ENCODE measurements at regions not wholly inside any gene's neighbourhood (a gene's known extent, or its start where the extent isn't known, plus 50 kb on each side); places are given as distances from the start of the nearest gene placed in this dataset.

DNA sequence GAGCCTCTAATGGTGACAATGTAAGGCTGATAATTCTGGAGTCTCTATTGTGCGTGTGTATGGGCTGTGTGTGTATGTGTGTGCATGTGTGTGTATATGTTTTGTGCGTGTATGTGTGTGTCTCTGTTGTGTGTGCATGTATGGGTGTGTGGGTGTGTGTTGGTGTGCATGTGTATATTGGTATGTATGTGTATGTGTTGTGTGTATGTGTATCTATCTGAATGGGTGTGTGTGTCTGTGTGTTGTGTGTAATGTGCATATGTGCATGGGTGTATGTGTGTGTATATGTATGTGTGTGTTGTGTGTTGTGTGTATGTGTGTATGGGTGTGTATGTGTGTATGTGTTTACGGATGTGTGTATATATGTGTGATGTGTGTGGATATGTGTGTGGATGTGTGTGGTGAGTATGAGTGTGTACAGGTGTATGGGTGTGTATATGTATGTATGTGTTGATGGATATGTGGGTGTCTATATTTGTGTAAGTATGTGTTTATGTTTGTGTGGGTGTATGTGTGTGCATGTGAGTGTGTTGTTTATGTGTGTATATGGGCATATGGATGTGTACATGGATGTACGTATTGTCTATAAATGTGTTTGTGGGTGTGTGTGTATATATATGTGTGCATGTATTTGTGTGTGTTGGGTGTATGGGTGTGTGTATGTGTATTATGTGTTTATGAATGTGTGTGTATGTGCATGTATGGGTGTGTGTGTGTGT, 366.7 kb downstream of the UQCRFS1 start:
- POLR2A ChIA-PET = no interaction called here
- no peak overlapping the region for H2AFZ ChIP-seq (ENCODE audit: low read depth, low read length)
- no peaks in the 10 kb centered on the region for H4K20me1 ChIP-seq (replicated peaks; ENCODE audit: control insufficient read depth, extremely low read depth, insufficient read depth, low read length)
- dilution Hi-C loops (cut with MboI; ENCODE audit: extremely low pct_ligation_motif_present, low sequenced_read_pairs) (no loop called here), intact Hi-C loops (cut with micrococcal nuclease) (no loop called here)
- BruUV-seq (replicated peaks) = no TSS peak
- no peaks in the 10 kb centered on the region for H3K4me1 ChIP-seq (ENCODE audit: control insufficient read depth, extremely low read depth, insufficient read depth, low read length)
- DNase-seq (ENCODE audit: low read depth, low spot score) (no peak), FAIRE-seq (no peak)
- H3K79me2 ChIP-seq (ENCODE audit: control insufficient read depth, insufficient read depth, low read length) = no peaks in the 10 kb centered on the region
- no peak overlapping the region for H3K27ac ChIP-seq (ENCODE audit: insufficient read depth, low read depth, low read length)
- no peaks in the 10 kb centered on the region for H3K9me1 ChIP-seq (replicated peaks; ENCODE audit: control insufficient read depth, extremely low read depth, insufficient read depth, low read length)
- no peaks in the 10 kb centered on the region for H3K27me3 ChIP-seq (ENCODE audit: control insufficient read depth in 2 of 2, insufficient read depth in 2 of 2, low read length in 2 of 2)
- no peak overlapping the region for H3K4me3 ChIP-seq (replicated peaks in 1 of 3; ENCODE audit: insufficient read depth in 1 of 3, low read depth in 1 of 3, low read length in 3 of 3)
- no peak overlapping the region for H3K9ac ChIP-seq (replicated peaks; ENCODE audit: extremely low read depth, insufficient read depth, low read length)
- no peak overlapping the region for H3K4me2 ChIP-seq (ENCODE audit: insufficient read depth, low read length)
- CTCF ChIA-PET = no interaction called here
- H3K36me3 ChIP-seq (ENCODE audit: control insufficient read depth in 2 of 2, extremely low read depth in 1 of 2, insufficient read depth in 2 of 2, low read length in 2 of 2) = no peaks in the 10 kb centered on the region
- peaks cover 7% of the 10 kb centered on the region for H3K9me3 ChIP-seq (replicated peaks; ENCODE audit: control insufficient read depth, insufficient read depth, low read length)
- TF ChIP-seq, protein P1, sequence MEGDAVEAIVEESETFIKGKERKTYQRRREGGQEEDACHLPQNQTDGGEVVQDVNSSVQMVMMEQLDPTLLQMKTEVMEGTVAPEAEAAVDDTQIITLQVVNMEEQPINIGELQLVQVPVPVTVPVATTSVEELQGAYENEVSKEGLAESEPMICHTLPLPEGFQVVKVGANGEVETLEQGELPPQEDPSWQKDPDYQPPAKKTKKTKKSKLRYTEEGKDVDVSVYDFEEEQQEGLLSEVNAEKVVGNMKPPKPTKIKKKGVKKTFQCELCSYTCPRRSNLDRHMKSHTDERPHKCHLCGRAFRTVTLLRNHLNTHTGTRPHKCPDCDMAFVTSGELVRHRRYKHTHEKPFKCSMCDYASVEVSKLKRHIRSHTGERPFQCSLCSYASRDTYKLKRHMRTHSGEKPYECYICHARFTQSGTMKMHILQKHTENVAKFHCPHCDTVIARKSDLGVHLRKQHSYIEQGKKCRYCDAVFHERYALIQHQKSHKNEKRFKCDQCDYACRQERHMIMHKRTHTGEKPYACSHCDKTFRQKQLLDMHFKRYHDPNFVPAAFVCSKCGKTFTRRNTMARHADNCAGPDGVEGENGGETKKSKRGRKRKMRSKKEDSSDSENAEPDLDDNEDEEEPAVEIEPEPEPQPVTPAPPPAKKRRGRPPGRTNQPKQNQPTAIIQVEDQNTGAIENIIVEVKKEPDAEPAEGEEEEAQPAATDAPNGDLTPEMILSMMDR (IDR thresholded peaks at IDR 0.05; ENCODE audit: extremely low read depth in 1 of 2, insufficient read depth in 1 of 2, low read depth in 1 of 2, low read length in 2 of 2) = no peak
- TF ChIP-seq MAX (IDR thresholded peaks at IDR 0.05; ENCODE audit: insufficient read depth, insufficient read length) = no peak
- TF ChIP-seq POLR2A (IDR thresholded peaks at IDR 0.05; ENCODE audit: low read depth, low read length) = no peak
- no peak for TF ChIP-seq EZH2 (IDR thresholded peaks at IDR 0.05; ENCODE audit: borderline replicate concordance, low read depth, low read length, severe bottlenecking)
- TF ChIP-seq JUN (IDR thresholded peaks at IDR 0.05; ENCODE audit: borderline replicate concordance, insufficient read depth, insufficient read length, low read depth) = no peak
- no peak for TF ChIP-seq MYC (IDR thresholded peaks at IDR 0.05; ENCODE audit: low read depth, low read length)
- TF ChIP-seq GATA2 (IDR thresholded peaks at IDR 0.05; ENCODE audit: insufficient read depth, insufficient read length, low read depth, low read length) = no peak
- no peak for TF ChIP-seq POLR2AphosphoS5 (IDR thresholded peaks at IDR 0.05; ENCODE audit: insufficient read depth, low read depth, low read length)
- no peak for TF ChIP-seq FOS (IDR thresholded peaks at IDR 0.05; ENCODE audit: borderline replicate concordance, insufficient read depth, low read length)

Measured in endothelial cell of umbilical vein (primary cell).